Esophagus (tissue), 2 donors: ENCODE measurements at regions not wholly inside any gene's neighbourhood (a gene's known extent, or its start where the extent isn't known, plus 50 kb on each side); places are given as distances from the start of the nearest gene placed in this dataset.

Experiments
- H3K27ac ChIP-seq, 2 donors: one replicate each; pipeline ENCODE4 v1.5.1; 2013; ENCODE audit warnings: low read depth in 2 of 2, mild to moderate bottlenecking in 2 of 2, inconsistent platforms in 1 of 2, low read length in 1 of 2, moderate library complexity in 1 of 2
- H3K27me3 ChIP-seq, 2 donors: one replicate each; pipeline ENCODE4 v1.6.1; 2013; ENCODE audit warnings: low read length in 2 of 2, control low read depth in 1 of 2, mild to moderate bottlenecking in 1 of 2; ENCODE audit not compliant: insufficient read depth in 2 of 2, control insufficient read depth in 1 of 2
- H3K36me3 ChIP-seq, 2 donors: one replicate each; pipeline ENCODE4 v1.6.1; 2013; ENCODE audit warnings: low read length in 1 of 2; ENCODE audit not compliant: control insufficient read depth in 2 of 2, insufficient read depth in 2 of 2
- H3K4me1 ChIP-seq, 2 donors: one replicate each; pipeline ENCODE4 v1.6.1; 2013; ENCODE audit warnings: low read length in 1 of 2; ENCODE audit not compliant: control insufficient read depth in 2 of 2, insufficient read depth in 2 of 2
- H3K4me3 ChIP-seq, 2 donors: one replicate each; pipeline ENCODE4 v1.5.1; 2013; ENCODE audit warnings: low read length in 2 of 2, mild to moderate bottlenecking in 2 of 2, low read depth in 1 of 2, moderate library complexity in 1 of 2
- H3K9me3 ChIP-seq, 2 donors: one replicate each; pipeline ENCODE4 v1.6.1; 2013; ENCODE audit warnings: mild to moderate bottlenecking in 2 of 2, low read depth in 1 of 2, low read length in 1 of 2, moderate library complexity in 1 of 2; ENCODE audit not compliant: control insufficient read depth in 2 of 2, insufficient read depth in 1 of 2
- WGBS, 2 donors: extraction: QIAGEN DNeasy Blood & Tissue Kit; methylation state at CpG; one replicate each; pipeline ENCODE4 v1.1.7; 2013; 5-methylcytosine and 5-hydroxymethylcytosine counted together
- donor health status: healthy with polysubstance abuse.
- donor health status: Bipolar disorder and iron deficiency.

DNA sequence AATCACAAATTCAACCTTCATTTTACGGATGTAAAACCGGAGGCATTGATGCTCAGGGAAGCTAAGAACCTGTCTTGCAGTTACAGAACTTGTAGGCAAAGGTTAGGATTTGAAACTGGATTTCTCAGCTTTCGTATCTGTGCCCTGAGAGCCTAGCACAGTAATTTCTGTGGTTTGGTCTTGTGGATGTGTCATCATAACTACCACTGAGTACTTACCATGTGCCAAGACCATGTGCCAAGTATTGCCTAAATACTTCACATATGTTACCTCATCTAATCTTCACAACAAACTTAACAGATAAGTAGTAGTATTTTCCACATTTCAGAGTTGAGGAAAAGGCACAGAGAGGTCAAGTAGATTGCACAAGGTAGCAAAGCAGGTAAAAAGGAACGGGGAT is 140.7 kb downstream of the NXPE2 start:
- H3K36me3 ChIP-seq = no peaks in the 10 kb centered on the region
- no peaks in the 10 kb centered on the region for H3K4me1 ChIP-seq
- H3K9me3 ChIP-seq = no peaks in the 10 kb centered on the region
- no peaks in the 10 kb centered on the region for H3K27me3 ChIP-seq
- no peak overlapping the region for H3K4me3 ChIP-seq
- no peak overlapping the region for H3K27ac ChIP-seq
- 68 to 73% methylated on average over 4 of the region's 4 CpGs for WGBS, 2 donors

DNA sequence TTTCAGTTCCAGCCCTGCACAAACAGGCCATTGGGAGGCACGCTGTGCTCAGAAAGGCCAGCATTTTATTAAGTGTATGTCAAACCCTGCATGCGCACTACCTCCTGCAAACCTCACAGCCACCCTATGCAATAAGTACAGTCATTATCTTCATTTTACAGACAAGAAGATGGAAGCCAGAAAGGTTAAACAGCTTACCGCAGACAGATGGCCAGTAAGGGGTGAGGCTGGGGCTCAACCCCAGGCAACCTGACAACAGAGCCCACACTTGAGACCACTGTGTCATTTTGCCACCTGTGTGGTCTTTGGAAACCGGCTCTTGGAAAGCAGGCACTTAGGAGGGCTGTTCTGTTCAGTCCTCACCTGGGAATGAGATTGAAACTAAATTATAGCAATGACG is 142.3 kb downstream of the NXPE2 start:
- Histone ChIP-seq H3K9me3 (no peaks in the 10 kb centered on the region), H3K4me1 (no peaks in the 10 kb centered on the region)
- 70 to 71% methylated on average over 5 of the region's 5 CpGs for WGBS, 2 donors

DNA sequence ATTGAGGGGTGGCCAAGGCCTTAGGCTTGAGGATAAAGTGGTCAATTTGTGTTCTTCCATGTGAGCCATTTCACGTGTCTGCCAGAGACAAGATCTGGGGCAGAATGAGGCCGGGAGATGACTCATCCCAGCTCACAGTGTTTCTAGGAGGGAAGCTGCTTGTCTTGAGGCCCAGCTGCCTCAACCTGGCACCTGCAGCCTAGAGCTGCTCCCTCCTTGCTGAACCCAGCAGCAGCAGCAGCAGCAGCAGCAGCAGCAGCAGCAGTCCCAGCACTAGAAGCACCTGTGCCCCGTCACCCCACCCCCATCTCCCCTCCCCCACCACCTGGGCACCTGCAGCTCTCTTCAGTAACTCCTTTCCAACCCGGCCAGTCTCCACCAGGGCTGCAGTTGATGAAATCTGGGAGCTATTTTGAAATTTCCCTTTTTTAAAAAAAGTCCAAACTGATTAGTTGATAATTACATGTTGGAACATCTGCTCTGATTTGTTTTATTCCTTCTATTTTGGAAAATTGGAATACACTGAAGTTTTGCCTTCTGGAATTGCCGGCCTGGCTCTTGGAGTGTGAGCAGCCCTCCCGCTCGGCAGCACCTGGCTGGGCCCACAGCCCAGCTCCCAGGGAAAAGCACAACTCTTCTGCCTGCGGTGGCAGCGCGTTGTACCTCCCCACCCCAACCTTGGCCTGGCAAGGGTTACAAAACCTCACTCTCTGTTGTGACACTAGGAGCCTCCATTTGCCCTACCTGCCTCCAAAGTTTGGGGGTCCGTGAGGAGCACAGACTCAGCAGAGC is 143.5 kb downstream of the NXPE2 start:
- H3K27ac ChIP-seq = no peak overlapping the region
- H3K27me3 ChIP-seq = no peaks in the 10 kb centered on the region
- 61 to 64% methylated on average over 11 of the region's 11 CpGs for WGBS, 2 donors
- H3K4me1 ChIP-seq = no peaks in the 10 kb centered on the region
- no peak overlapping the region for H3K4me3 ChIP-seq
- H3K9me3 ChIP-seq = no peaks in the 10 kb centered on the region
- no peaks in the 10 kb centered on the region for H3K36me3 ChIP-seq

More for the DNA sequence above, 142.3 kb downstream of the NXPE2 start:
- H3K36me3 ChIP-seq = no peaks in the 10 kb centered on the region
- H3K27me3 ChIP-seq = no peaks in the 10 kb centered on the region
- no peak overlapping the region for H3K27ac ChIP-seq
- H3K4me3 ChIP-seq = no peak overlapping the region

DNA sequence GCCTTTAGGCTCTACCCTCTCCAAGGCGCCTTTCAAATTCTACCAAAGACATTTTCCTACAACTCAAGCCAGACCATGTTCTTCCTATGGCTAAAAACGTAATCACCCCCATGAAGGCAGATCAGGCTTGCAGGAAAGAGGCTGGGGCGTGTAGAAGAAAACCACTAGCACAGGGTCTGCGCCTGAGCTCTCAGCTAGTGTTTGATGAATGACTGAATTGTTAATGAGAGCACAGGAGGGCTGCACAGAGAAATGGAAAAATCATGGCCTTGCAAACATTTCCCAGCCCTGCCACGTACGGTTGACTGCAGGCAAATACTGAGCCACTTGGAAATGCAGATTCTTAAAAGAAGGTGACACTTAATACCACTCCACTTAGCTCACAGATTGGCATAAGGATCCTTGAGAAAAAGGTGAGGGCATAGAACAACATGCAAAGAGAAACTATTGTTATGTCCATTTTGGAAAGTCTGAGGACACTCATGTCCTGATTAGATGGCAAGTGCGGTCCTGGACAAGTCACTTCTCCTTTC is 148.6 kb downstream of the NXPE2 start:
- Histone ChIP-seq H3K4me1 (no peaks in the 10 kb centered on the region), H3K36me3 (no peaks in the 10 kb centered on the region)

DNA sequence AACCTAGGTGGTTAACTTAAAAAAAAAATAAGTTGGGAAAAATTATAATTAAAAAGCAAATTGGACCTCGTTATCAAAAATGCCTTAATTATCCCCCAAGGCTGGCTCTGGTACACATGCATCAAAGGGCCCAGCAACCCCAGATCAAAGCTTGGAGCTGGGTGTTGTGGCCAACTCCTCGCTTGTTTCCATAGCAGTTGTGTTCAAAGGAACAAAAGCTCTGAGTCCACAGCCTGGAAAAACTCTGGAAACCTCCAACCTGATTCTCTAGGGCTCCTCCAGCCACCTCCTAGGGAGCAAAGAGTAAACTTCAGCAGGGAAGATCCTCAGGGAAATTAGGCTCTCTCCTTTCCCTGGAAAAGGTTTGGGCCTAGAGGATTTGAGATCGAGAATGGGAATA is 149.4 kb downstream of the NXPE2 start:
- no peaks in the 10 kb centered on the region for H3K36me3 ChIP-seq
- H3K9me3 ChIP-seq = no peaks in the 10 kb centered on the region
- 59 to 73% methylated on average over 3 of the region's 3 CpGs for WGBS, 2 donors
- no peaks in the 10 kb centered on the region for H3K4me1 ChIP-seq
- H3K27me3 ChIP-seq = no peaks in the 10 kb centered on the region
- H3K27ac ChIP-seq = no peak overlapping the region
- H3K4me3 ChIP-seq = no peak overlapping the region

More for the DNA sequence above, 148.6 kb downstream of the NXPE2 start:
- WGBS, 2 donors = 72 to 84% methylated on average over 7 of the region's 7 CpGs
- Histone ChIP-seq H3K9me3 (no peaks in the 10 kb centered on the region), H3K27me3 (no peaks in the 10 kb centered on the region), H3K4me3 (no peak overlapping the region), H3K27ac (no peak overlapping the region)

DNA sequence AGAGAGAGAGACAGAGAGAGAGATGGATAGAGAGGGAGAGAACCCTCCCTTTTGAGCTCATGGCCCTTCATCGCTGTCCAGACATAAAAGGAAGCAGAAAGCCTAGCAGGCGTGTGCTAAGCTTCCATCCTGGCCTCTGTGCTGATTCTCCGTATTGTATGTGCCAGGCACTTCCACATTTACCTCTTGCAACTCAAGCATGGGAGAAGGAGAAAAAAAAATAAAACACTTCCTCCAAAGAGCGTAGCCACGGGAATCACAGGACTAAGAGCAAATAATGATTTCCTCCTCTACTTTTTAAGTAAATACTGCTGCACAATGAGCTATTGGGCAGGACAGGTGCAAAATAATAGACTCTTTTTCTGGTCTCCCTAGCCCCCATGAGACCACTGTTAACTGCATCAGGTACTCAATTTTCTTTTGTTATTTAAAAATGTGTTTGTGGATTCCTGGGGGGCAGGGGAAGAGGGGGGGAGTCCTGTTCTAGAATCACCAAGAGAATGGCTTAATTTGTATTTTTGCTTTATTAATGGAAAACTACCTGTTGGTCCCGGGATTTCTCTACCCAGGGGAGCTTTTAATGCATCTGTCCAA is 154.3 kb downstream of the NXPE2 start:
- Histone ChIP-seq H3K27ac (no peak overlapping the region), H3K36me3 (no peaks in the 10 kb centered on the region)
- WGBS, 2 donors = 14 to 15% methylated on average over 6 of the region's 6 CpGs

DNA sequence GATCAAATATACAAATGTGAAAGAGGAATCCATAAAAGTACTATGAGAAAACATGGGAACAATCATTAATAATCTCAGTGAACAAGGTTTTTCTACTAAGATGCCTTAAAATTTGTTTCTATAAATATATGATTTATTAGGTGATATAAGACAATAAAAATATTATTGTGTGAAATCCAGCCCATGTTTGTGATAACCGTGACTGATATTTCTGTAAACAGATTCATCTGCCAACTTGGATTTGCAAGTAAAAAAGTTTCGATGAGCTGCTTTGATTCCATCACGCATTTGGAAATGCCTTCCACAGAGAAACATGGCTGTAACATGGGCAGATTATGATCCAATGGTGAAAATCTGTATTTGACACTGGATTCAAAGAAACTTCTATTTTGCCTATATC is 157.8 kb downstream of the NXPE2 start:
- WGBS, 2 donors = 66 to 71% methylated on average over 3 of the region's 3 CpGs
- no peaks in the 10 kb centered on the region for H3K36me3 ChIP-seq
- H3K4me1 ChIP-seq = no peaks in the 10 kb centered on the region
- no peaks in the 10 kb centered on the region for H3K9me3 ChIP-seq
- H3K27ac ChIP-seq = no peak overlapping the region
- no peak overlapping the region for H3K4me3 ChIP-seq
- H3K27me3 ChIP-seq = no peaks in the 10 kb centered on the region

More for the DNA sequence above, 154.3 kb downstream of the NXPE2 start:
- Histone ChIP-seq H3K27me3 (no peaks in the 10 kb centered on the region), H3K4me3 (no peak overlapping the region), H3K4me1 (no peaks in the 10 kb centered on the region), H3K9me3 (no peaks in the 10 kb centered on the region)

DNA sequence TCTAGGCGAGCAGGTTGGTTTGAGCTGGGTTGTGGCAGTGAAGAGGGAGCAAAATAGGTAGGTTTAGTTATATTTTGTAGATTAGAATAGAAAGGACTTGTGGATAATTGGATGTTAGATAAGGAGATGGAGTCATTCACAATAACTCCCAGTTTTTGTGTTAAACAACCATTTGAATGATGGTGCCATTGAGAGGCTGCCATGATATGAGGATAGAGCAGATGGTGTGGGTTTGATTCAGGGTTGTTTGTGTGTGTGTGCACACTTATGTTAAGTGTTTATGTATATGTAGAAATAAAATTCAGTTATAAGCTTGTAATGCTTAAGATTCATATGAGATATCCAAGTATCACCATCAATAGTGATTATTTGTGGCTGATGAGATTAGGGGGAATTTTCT is 166.6 kb downstream of the NXPE2 start:
- no peaks in the 10 kb centered on the region for H3K4me1 ChIP-seq
- H3K4me3 ChIP-seq = no peak overlapping the region
- H3K27ac ChIP-seq = no peak overlapping the region
- WGBS, 2 donors = 74 to 87% methylated on average over 1 of the region's 1 CpG
- H3K9me3 ChIP-seq = no peaks in the 10 kb centered on the region
- H3K36me3 ChIP-seq = no peaks in the 10 kb centered on the region
- H3K27me3 ChIP-seq = no peaks in the 10 kb centered on the region

DNA sequence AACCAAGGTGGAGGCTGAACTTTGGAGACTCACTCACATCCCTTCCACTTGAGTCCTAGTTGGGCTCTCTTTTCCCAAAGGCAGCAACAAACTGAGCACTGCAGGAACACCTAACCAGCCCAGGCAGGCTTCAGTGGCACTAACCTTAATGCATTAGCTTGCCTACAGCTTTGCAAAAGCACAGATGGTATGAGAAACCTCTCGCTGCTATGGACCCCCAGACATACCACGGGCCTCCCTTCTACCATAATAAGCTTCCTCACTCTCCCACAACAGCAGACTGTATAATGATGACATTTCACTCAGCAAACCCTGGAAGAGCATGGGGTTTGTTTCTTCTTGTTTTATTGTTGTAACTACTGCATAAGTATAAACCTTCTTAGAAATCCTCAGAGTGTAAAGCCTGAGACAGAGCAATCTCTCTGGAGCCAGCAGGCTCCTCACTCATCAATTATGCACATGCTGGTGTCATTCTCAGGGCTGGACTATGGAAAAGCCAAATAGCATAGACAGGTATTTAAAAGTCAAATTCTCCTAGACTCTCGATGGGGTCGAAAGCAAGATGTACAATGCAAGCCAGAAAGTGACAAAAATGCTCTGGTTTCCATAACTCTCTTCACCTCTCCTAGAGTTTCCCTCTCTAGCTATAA is 167.6 kb downstream of the NXPE2 start:
- H3K36me3 ChIP-seq = no peaks in the 10 kb centered on the region
- H3K27me3 ChIP-seq = no peaks in the 10 kb centered on the region
- H3K9me3 ChIP-seq = no peaks in the 10 kb centered on the region
- WGBS, 2 donors = 67 to 70% methylated on average over 4 of the region's 4 CpGs
- no peak overlapping the region for H3K27ac ChIP-seq
- H3K4me1 ChIP-seq = no peaks in the 10 kb centered on the region
- no peak overlapping the region for H3K4me3 ChIP-seq
